ENCODE measurements at regions not wholly inside any gene's neighbourhood (a gene's known extent, or its start where the extent isn't known, plus 50 kb on each side); places are given as distances from the start of the nearest gene placed in this dataset.

GRCh38 chr15:81853150-81853748 lies 192.6 kb downstream of the MEX3B start:
- no peak for DNase-seq
- no peak overlapping the region for H3K27ac ChIP-seq
- in situ Hi-C loops (cut with MboI; ENCODE audit: low pct_ligation_motif_present in 1 of 4, low pct_unique_long_range_greater_than_20kb in 1 of 4, low sequenced_read_pairs in 3 of 4) (no loop called here), intact Hi-C loops (cut with DNase I; ENCODE audit: low total_unique reads) (no loop called here)
- no peak for TF ChIP-seq POLR2AphosphoS5 (IDR thresholded peaks at IDR 0.05)
- no peak for TF ChIP-seq EP300 (IDR thresholded peaks at IDR 0.05; ENCODE audit: low read depth)
- TF ChIP-seq POLR2A (IDR thresholded peaks at IDR 0.05), result no peak
- no peak for TF ChIP-seq CTCF (IDR thresholded peaks at IDR 0.05)
- WGBS, 2 donors (ENCODE audit: low coverage in 1 of 2), result 68 to 84% methylated on average over 3 of the region's 3 CpGs
- no peak overlapping the region for H3K4me3 ChIP-seq
- H3K9me3 ChIP-seq, result no peaks in the 10 kb centered on the region
- H3K36me3 ChIP-seq, result no peaks in the 10 kb centered on the region
- H3K4me1 ChIP-seq, result no peaks in the 10 kb centered on the region
- H3K27me3 ChIP-seq, result no peaks in the 10 kb centered on the region

GRCh38 chr15:81852411-81853149 lies 193.2 kb downstream of the MEX3B start:
- H3K27ac ChIP-seq, result no peak overlapping the region
- no peaks in the 10 kb centered on the region for H3K9me3 ChIP-seq
- no peaks in the 10 kb centered on the region for H3K27me3 ChIP-seq
- no peaks in the 10 kb centered on the region for H3K36me3 ChIP-seq
- in situ Hi-C loops (cut with MboI; ENCODE audit: low pct_ligation_motif_present in 1 of 4, low pct_unique_long_range_greater_than_20kb in 1 of 4, low sequenced_read_pairs in 3 of 4) (no loop called here), intact Hi-C loops (cut with DNase I; ENCODE audit: low total_unique reads) (no loop called here)
- WGBS, 2 donors (ENCODE audit: low coverage in 1 of 2), result 60 to 68% methylated on average over 4 to 5 of the region's 5 CpGs
- no peak for DNase-seq
- TF ChIP-seq EP300 (IDR thresholded peaks at IDR 0.05; ENCODE audit: low read depth) (no peak), CTCF (IDR thresholded peaks at IDR 0.05) (no peak), POLR2A (IDR thresholded peaks at IDR 0.05) (no peak), POLR2AphosphoS5 (IDR thresholded peaks at IDR 0.05) (no peak)
- H3K4me3 ChIP-seq, result no peak overlapping the region
- H3K4me1 ChIP-seq, result no peaks in the 10 kb centered on the region

GRCh38 chr15:81851757-81852156 lies 194.1 kb downstream of the MEX3B start:
- no peak for TF ChIP-seq POLR2A (IDR thresholded peaks at IDR 0.05)
- no peak for TF ChIP-seq EP300 (IDR thresholded peaks at IDR 0.05; ENCODE audit: low read depth)
- no peak for TF ChIP-seq POLR2AphosphoS5 (IDR thresholded peaks at IDR 0.05)
- TF ChIP-seq CTCF (IDR thresholded peaks at IDR 0.05), result no peak
- in situ Hi-C loops (cut with MboI; ENCODE audit: low pct_ligation_motif_present in 1 of 4, low pct_unique_long_range_greater_than_20kb in 1 of 4, low sequenced_read_pairs in 3 of 4) (no loop called here), intact Hi-C loops (cut with DNase I; ENCODE audit: low total_unique reads) (no loop called here)
- H3K36me3 ChIP-seq, result no peaks in the 10 kb centered on the region
- H3K9me3 ChIP-seq, result no peaks in the 10 kb centered on the region
- H3K27ac ChIP-seq, result no peak overlapping the region
- no peaks in the 10 kb centered on the region for H3K27me3 ChIP-seq
- no peak overlapping the region for H3K4me3 ChIP-seq
- WGBS, 2 donors (ENCODE audit: low coverage in 1 of 2), result 81% methylated on average over 7 of the region's 7 CpGs; no CpG with 5 or more reads in 1 of the 2 donors
- H3K4me1 ChIP-seq, result no peaks in the 10 kb centered on the region
- DNase-seq, result no peak

- intact Hi-C loops (cut with DNase I; ENCODE audit: low total_unique reads), result no loop called here
- in situ Hi-C loops (cut with MboI; ENCODE audit: low pct_ligation_motif_present in 1 of 4, low pct_unique_long_range_greater_than_20kb in 1 of 4, low sequenced_read_pairs in 3 of 4), result no loop called here
- Histone ChIP-seq H3K4me1 (no peaks in the 10 kb centered on the region), H3K36me3 (no peaks in the 10 kb centered on the region), H3K4me3 (no peak overlapping the region), H3K27ac (no peak overlapping the region), H3K27me3 (no peaks in the 10 kb centered on the region), H3K9me3 (no peaks in the 10 kb centered on the region)
- 83 to 85% methylated on average over 6 to 10 of the region's 10 CpGs for WGBS, 2 donors (ENCODE audit: low coverage in 1 of 2)
- DNase-seq, result no peak
- TF ChIP-seq POLR2A (IDR thresholded peaks at IDR 0.05), result no peak
Observed at GRCh38 chr15:81851325-81851724, 194.5 kb downstream of the MEX3B start.

Data from transverse colon (tissue), 4 donors.